Nephron progenitor cell (in vitro differentiated cells): ENCODE measurements at regions not wholly inside any gene's neighbourhood (a gene's known extent, or its start where the extent isn't known, plus 50 kb on each side); places are given as distances from the start of the nearest gene placed in this dataset.
"Not testable (repeated sequence)": the region's sequence is repeated elsewhere in the genome, so short reads cannot be mapped to it uniquely, and the experiment has no call there.

Experiments
- DNase-seq: peaks from one replicate; pipeline ENCODE4 v3.0.0; 2021
- H3K27ac Mint-ChIP-seq: 2 replicates; pipeline ENCODE4 v1.8.0; 2021; ENCODE audit warnings: mild to moderate bottlenecking, moderate library complexity, mixed read lengths
- H3K27me3 Mint-ChIP-seq: 2 replicates; pipeline ENCODE4 v1.8.0; 2021; ENCODE audit warnings: mild to moderate bottlenecking, low read depth, mixed read lengths; ENCODE audit not compliant: poor library complexity
- H3K36me3 Mint-ChIP-seq: 2 replicates; pipeline ENCODE4 v1.8.0; 2021; ENCODE audit warnings: low read depth, mixed read lengths
- H3K4me1 Mint-ChIP-seq: 2 replicates; pipeline ENCODE4 v1.8.0; 2021; ENCODE audit warnings: mixed read lengths
- H3K4me3 Mint-ChIP-seq: 2 replicates; pipeline ENCODE4 v1.8.0; 2021; ENCODE audit warnings: mild to moderate bottlenecking, moderate library complexity, mixed read lengths
- H3K9me3 Mint-ChIP-seq: 2 replicates; pipeline ENCODE4 v1.8.0; 2021; ENCODE audit warnings: mild to moderate bottlenecking, moderate library complexity, mixed read lengths
- TF ChIP-seq, protein P1 (sequence below): fragments of 200-600 bp; sonication (generic); IDR thresholded peaks from 2 replicates; pipeline ENCODE4 v1.5.0; 2021; ENCODE audit warnings: antibody characterized with exemption

DNA sequence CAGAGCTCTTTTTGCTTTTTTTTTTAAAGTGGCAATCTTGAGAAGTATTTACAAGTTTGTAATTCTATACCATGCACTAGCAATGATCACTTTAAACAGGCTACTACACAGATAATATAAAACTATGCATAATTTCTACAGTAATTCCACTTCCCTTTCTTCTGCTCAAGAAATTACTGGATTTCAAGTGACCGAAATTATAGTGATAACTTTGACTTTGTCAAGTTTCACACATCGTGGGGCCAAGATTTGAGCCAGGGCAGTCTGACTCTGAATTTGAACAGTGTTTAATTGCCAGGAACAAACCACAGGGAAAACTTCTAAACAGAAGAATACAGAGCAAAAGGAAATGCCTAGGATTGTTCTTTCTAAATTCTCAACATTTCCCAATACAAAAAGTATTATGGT, 288.3 kb upstream of the MKLN1 start:
- Mint-ChIP-seq H3K27ac (no peak overlapping the region), H3K4me1 (peaks cover 15% of the 10 kb centered on the region), H3K36me3 (no peaks in the 10 kb centered on the region), H3K27me3 (peaks cover 3% of the 10 kb centered on the region), H3K9me3 (no peaks in the 10 kb centered on the region), H3K4me3 (no peak overlapping the region)
- DNase-seq = no peak
- TF ChIP-seq, protein P1, sequence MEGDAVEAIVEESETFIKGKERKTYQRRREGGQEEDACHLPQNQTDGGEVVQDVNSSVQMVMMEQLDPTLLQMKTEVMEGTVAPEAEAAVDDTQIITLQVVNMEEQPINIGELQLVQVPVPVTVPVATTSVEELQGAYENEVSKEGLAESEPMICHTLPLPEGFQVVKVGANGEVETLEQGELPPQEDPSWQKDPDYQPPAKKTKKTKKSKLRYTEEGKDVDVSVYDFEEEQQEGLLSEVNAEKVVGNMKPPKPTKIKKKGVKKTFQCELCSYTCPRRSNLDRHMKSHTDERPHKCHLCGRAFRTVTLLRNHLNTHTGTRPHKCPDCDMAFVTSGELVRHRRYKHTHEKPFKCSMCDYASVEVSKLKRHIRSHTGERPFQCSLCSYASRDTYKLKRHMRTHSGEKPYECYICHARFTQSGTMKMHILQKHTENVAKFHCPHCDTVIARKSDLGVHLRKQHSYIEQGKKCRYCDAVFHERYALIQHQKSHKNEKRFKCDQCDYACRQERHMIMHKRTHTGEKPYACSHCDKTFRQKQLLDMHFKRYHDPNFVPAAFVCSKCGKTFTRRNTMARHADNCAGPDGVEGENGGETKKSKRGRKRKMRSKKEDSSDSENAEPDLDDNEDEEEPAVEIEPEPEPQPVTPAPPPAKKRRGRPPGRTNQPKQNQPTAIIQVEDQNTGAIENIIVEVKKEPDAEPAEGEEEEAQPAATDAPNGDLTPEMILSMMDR = no peak

- H3K36me3 Mint-ChIP-seq = no peaks in the 10 kb centered on the region
- peaks cover 3% of the 10 kb centered on the region for H3K27me3 Mint-ChIP-seq
- H3K27ac Mint-ChIP-seq = no peak overlapping the region
- peaks cover 15% of the 10 kb centered on the region for H3K4me1 Mint-ChIP-seq
- TF ChIP-seq, protein P1 = no peak
- no peak for DNase-seq
- H3K9me3 Mint-ChIP-seq = no peaks in the 10 kb centered on the region
- H3K4me3 Mint-ChIP-seq = no peak overlapping the region
Measured at GRCh38 chr7:131039836-131040235, 287.8 kb upstream of the MKLN1 start.

DNA sequence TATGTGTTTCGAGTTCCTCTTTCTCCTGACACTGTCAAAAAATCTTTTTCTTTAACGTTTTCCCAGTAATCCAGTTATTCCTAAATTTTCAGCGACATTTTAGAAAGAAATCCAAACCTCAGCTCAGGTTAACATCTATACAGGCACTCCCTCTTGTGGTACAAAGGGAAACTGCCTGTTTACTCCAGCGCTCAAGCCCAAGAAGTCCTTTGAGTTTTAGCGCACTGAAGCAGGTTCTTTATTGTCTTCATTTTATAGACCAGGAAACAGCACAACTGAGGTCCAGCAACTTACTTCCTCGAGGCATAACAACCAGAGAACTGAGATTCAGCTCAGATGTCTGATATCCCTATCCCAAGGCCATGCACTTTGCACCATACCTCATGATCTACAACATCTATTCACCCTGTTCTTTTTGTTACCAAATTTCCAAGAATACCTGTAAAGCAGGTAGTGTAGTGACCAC, 287.2 kb upstream of the MKLN1 start:
- DNase-seq = peak; percentile 57
- Mint-ChIP-seq H3K4me3 (no peak overlapping the region), H3K27ac (no peak overlapping the region), H3K4me1 (peaks cover 15% of the 10 kb centered on the region), H3K9me3 (peaks cover 4% of the 10 kb centered on the region), H3K36me3 (no peaks in the 10 kb centered on the region), H3K27me3 (peaks cover 3% of the 10 kb centered on the region)
- TF ChIP-seq, protein P1 = peak; percentile 91

DNA sequence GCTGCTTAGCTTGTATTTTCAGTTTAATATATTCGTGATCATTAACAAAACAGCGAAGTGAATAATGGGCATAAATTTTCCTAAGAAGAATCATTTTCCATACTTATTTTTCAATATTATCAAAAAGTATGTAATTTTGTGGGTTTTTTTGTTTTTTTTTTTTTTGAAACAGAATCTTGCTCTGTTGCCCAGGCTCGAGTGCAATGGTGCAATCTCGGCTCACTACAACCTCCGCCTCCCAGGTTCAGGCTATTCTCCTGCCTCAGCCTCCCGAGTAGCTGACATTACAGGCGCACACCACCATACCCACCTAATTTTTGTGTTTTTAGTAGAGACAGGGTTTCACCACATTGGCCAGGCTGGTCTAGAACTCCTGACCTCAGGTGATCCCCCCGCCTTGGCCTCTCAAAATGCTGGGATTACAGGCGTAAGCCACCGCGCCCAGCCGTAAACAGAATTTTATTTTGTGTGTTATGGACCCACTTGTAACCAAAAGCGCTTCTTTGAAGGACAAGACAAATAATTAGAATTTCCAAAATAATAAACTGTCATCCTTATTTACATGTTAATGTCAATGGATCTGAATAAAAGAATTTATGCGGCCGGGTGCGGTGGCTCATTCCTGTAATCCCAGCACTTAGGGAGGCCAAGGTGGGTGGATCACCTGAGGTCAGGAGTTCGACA, 286.5 kb upstream of the MKLN1 start:
- H3K4me3 Mint-ChIP-seq, H3K36me3 Mint-ChIP-seq, DNase-seq, H3K27me3 Mint-ChIP-seq, H3K9me3 Mint-ChIP-seq, H3K27ac Mint-ChIP-seq: not testable (repeated sequence)
- H3K4me1 Mint-ChIP-seq = peaks cover 15% of the 10 kb centered on the region

DNA sequence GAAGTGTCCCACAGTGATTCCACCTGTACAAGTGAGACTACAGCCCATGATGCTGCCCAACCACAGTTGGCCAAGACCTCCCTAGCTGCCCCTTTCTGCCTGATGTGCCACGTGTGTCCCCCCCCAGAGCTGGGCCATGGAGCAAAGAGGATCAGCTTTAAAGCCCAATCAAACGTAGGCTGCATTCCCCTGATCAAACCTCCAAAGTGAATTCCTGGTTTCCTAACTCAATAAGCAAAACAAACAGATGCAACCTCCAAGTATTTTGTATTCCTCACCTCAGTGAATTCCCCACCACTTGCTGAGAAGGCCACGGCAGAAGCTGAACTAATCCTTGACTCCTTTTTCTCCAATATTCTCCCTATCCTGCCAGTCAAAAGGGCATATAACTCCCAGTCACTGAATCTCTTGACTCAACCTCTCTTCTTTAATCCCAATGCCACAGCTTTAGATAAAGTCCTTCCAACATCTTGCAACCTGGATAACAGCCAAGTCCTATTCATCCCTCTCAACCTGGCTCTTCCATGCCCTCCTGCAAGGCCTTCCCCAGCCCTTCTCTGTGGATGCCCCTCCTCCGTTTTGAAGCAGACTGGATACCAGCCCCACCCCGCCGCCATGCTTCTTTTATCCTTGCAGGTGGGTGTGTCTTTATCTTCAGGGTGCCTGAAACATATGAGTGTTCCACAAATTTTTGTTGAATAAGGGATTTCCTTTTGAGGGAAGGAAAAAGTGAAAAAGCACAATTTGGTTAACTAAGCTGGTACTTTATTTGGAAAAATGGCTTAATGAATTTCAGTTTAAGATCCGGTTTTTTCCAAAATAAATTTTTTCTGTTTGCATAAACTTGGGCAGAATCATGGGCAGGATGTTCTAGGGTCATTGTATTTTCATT, 285.2 kb upstream of the MKLN1 start:
- Mint-ChIP-seq H3K36me3 (no peaks in the 10 kb centered on the region), H3K27ac (no peak overlapping the region), H3K4me1 (peaks cover 15% of the 10 kb centered on the region), H3K4me3 (no peak overlapping the region), H3K9me3 (peaks cover 12% of the 10 kb centered on the region), H3K27me3 (peaks cover 3% of the 10 kb centered on the region)
- no peak for DNase-seq
- TF ChIP-seq, protein P1 = no peak

DNA sequence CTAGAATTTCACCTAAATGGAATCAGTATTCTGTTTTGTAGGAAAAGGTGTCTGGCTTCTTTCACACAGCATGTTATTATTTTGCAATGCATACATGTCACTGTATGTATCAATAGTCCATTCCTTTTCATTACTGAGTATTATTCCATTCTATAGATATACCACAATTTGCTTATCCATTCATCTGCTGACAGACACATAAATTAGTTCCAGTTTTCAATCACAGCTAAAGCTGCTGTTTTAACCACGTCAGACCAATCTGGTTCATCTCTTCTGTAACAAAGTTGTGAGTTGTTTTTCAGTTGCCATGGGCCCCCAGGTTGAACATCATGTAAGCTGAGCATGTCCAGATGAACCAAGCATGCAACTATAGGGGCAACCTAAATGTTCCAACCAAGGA, 282.1 kb upstream of the MKLN1 start:
- no peak overlapping the region for H3K27ac Mint-ChIP-seq
- peaks cover 1% of the 10 kb centered on the region for H3K4me1 Mint-ChIP-seq
- no peak for DNase-seq
- H3K4me3 Mint-ChIP-seq = no peak overlapping the region
- H3K27me3 Mint-ChIP-seq = peaks cover 10% of the 10 kb centered on the region
- no peaks in the 10 kb centered on the region for H3K36me3 Mint-ChIP-seq
- TF ChIP-seq, protein P1 = no peak
- peaks cover 12% of the 10 kb centered on the region for H3K9me3 Mint-ChIP-seq
